ENCODE measurements at regions not wholly inside any gene's neighbourhood (a gene's known extent, or its start where the extent isn't known, plus 50 kb on each side); places are given as distances from the start of the nearest gene placed in this dataset.

- no CpG with 5 or more reads among the region's 2 CpGs for WGBS (ENCODE audit: extremely low coverage, insufficient read length, low lambda C conversion rate)
- Histone ChIP-seq H2BK12ac (ENCODE audit: insufficient read length, low read depth, low read length) (no peak overlapping the region), H3K4me2 (ENCODE audit: insufficient read depth, insufficient read length, low read length) (no peak overlapping the region)
Measured at GRCh38 chr2:150853263-150853662, 365.8 kb upstream of the RND3 start.

More at GRCh38 chr2:150853263-150853662, 365.8 kb upstream of the RND3 start:
- Histone ChIP-seq H2AFZ (ENCODE audit: low read length) (no peak overlapping the region), H4K20me1 (ENCODE audit: control insufficient read depth, insufficient read depth, insufficient read length) (no peaks in the 10 kb centered on the region), H3K23me2 (ENCODE audit: insufficient read length, low read depth, low read length, poor library complexity, severe bottlenecking) (no peaks in the 10 kb centered on the region), H3K79me2 (ENCODE audit: insufficient read depth, low read length) (no peaks in the 10 kb centered on the region), H4K91ac (ENCODE audit: insufficient read length, low read depth, low read length) (no peak overlapping the region), H2BK15ac (ENCODE audit: low read depth, low read length) (no peak overlapping the region), H3K56ac (ENCODE audit: insufficient read length, low read depth, low read length) (no peak overlapping the region), H3K79me1 (ENCODE audit: insufficient read depth, low read depth, low read length, poor library complexity, severe bottlenecking) (no peaks in the 10 kb centered on the region), H3K9me3 (ENCODE audit: control insufficient read depth, low read depth, low read length) (no peaks in the 10 kb centered on the region), H2BK5ac (ENCODE audit: insufficient read length, low read length) (no peak overlapping the region), H4K5ac (ENCODE audit: insufficient read length, low read depth, low read length) (no peak overlapping the region), H3K9ac (ENCODE audit: extremely low read depth, insufficient read length, low read length) (no peak overlapping the region), H2BK20ac (ENCODE audit: low read depth, low read length, poor library complexity, severe bottlenecking) (no peak overlapping the region), H3K4ac (ENCODE audit: low read depth, low read length) (no peak overlapping the region), H4K8ac (replicated peaks; ENCODE audit: insufficient read length, low read depth, low read length) (no peak overlapping the region), H3T11ph (ENCODE audit: low read length) (no peak overlapping the region), H3K27ac (ENCODE audit: insufficient read length, low read depth, low read length) (no peak overlapping the region), H3K4me1 (ENCODE audit: insufficient read depth, low read length) (no peaks in the 10 kb centered on the region), H3K18ac (ENCODE audit: insufficient read length, low read depth, low read length) (no peak overlapping the region), H2BK120ac (ENCODE audit: low read depth, low read length, poor library complexity, severe bottlenecking) (no peak overlapping the region), H2AK5ac (ENCODE audit: insufficient read length, low read length) (no peak overlapping the region), H3K23ac (ENCODE audit: insufficient read length, low read depth, low read length) (no peak overlapping the region), H3K27me3 (ENCODE audit: insufficient read depth, low read length) (no peaks in the 10 kb centered on the region), H3K14ac (ENCODE audit: insufficient read depth, low read length) (no peak overlapping the region)
- H3K27me3 Mint-ChIP-seq (ENCODE audit: low read depth), result peaks cover 4% of the 10 kb centered on the region; the same call in 1 of the 2 replicates
- peaks cover 11 to 25% of the 10 kb centered on the region in 2 experiments for H3K4me1 Mint-ChIP-seq
- TF ChIP-seq CTCF (conservative IDR thresholded peaks at IDR 0.05), result no peak
- H3K27ac Mint-ChIP-seq, result no peak overlapping the region
- H3K36me3 Mint-ChIP-seq (ENCODE audit: insufficient read depth in 1 of 3, low read depth in 3 of 3), result peaks cover 7 to 36% (median 33%) of the 10 kb centered on the region in 3 experiments
- H3K4me3 Mint-ChIP-seq, result no peak overlapping the region
- peaks cover 11 to 46% of the 10 kb centered on the region in 2 experiments for H3K9me3 Mint-ChIP-seq
- DNase-seq, result no peak

All from H9 (cell line).